NT2/D1 (cell line): ENCODE measurements at regions not wholly inside any gene's neighbourhood (a gene's known extent, or its start where the extent isn't known, plus 50 kb on each side); places are given as distances from the start of the nearest gene placed in this dataset.

ENCODE experiments used
- YY1 ChIP-seq: IDR thresholded peaks from 2 replicates; pipeline ENCODE4 v1.6.1; 2011; ENCODE audit not compliant: insufficient read length, insufficient read depth
- ZNF274 ChIP-seq: IDR thresholded peaks from 2 replicates; pipeline ENCODE4 v1.6.1; 2011; ENCODE audit warnings: mild to moderate bottlenecking, low read depth, low read length

GRCh38 chr2:30321466-30321865 lies 90.1 kb downstream of the LBH start:
- TF ChIP-seq ZNF274: no peak
- no peak for TF ChIP-seq YY1
